PC-3 (cell line): ENCODE measurements at regions not wholly inside any gene's neighbourhood (a gene's known extent, or its start where the extent isn't known, plus 50 kb on each side); places are given as distances from the start of the nearest gene placed in this dataset.
A peak's percentile ranks its signal among the peaks of the same experiment; 100 is the strongest.
"Not testable (repeated sequence)": the region's sequence is repeated elsewhere in the genome, so short reads cannot be mapped to it uniquely, and the experiment has no call there.

Experiments used
- ATAC-seq: fragments of 200-7000 bp; cut with Tn5 transposase; 2 replicates; pipeline ENCODE4 v1.9.1; 2020; ENCODE audit warnings: mild to moderate bottlenecking, moderate library complexity
- BruUV-seq: library from RNA; stranded (reverse); fragments of 400-500 nt; replicated peaks from 2 replicates; lab custom pipeline; 2021; lab: Mats Ljungman, UMichigan
- CTCF ChIA-PET: fragments of 300-600 bp; sonication (Branson Sonifier 250); formaldehyde crosslinking; loops from one replicate; lab custom pipeline; 2022; ENCODE audit warnings: antibody characterized with exemption; lab: Charles Lee
- POLR2A ChIA-PET: fragments of 300-600 bp; sonication (Branson Sonifier 250); formaldehyde crosslinking; loops from one replicate; lab custom pipeline; 2022; ENCODE audit warnings: antibody characterized with exemption; ENCODE audit not compliant: unreplicated experiment; lab: Charles Lee
- DNase-seq: peaks from one replicate; pipeline ENCODE4 v3.0.0-alpha.2; 2015
- H2AFZ ChIP-seq: fragments of 300-600 bp; sonication (generic); 2 replicates; pipeline ENCODE4 v1.6.0; 2016; ENCODE audit warnings: antibody characterized with exemption, low read length
- H3F3A ChIP-seq: fragments of 300-600 bp; sonication (generic); one replicate; pipeline ENCODE4 v1.6.0; 2017; ENCODE audit warnings: antibody characterized with exemption, low read length, control low read depth, mild to moderate bottlenecking; ENCODE audit not compliant: unreplicated experiment
- H3K27ac ChIP-seq: fragments of 300-600 bp; sonication (generic); 2 replicates; pipeline ENCODE4 v1.5.1; 2016; ENCODE audit warnings: mild to moderate bottlenecking, low read length
- H3K27me3 ChIP-seq: fragments of 300-600 bp; sonication (generic); 2 replicates; pipeline ENCODE4 v1.6.1; 2016; ENCODE audit warnings: low read length, mixed read lengths
- H3K36me3 ChIP-seq: fragments of 300-600 bp; sonication (generic); 2 replicates; pipeline ENCODE4 v1.6.1; 2016; ENCODE audit warnings: low read depth, mixed run types, low read length, mixed read lengths
- H3K4me1 ChIP-seq: fragments of 300-600 bp; sonication (generic); 2 replicates; pipeline ENCODE4 v1.5.1; 2016; ENCODE audit warnings: low read length; ENCODE audit not compliant: insufficient read depth
- H3K4me2 ChIP-seq: fragments of 300-600 bp; sonication (generic); 2 replicates; pipeline ENCODE4 v1.6.0; 2016; ENCODE audit warnings: low read length
- H3K4me3 ChIP-seq: fragments of 300-600 bp; sonication (generic); 2 replicates; pipeline ENCODE4 v1.5.1; 2016; ENCODE audit warnings: mild to moderate bottlenecking, low read length, mixed read lengths
- H3K79me2 ChIP-seq: fragments of 300-600 bp; sonication (generic); 2 replicates; pipeline ENCODE4 v1.6.1; 2017; ENCODE audit warnings: low read length, mixed read lengths
- H3K9ac ChIP-seq: fragments of 300-600 bp; sonication (generic); 2 replicates; pipeline ENCODE4 v1.6.0; 2016; ENCODE audit warnings: mild to moderate bottlenecking, low read length
- H3K9me2 ChIP-seq: fragments of 300-600 bp; sonication (generic); replicated peaks from 2 replicates; pipeline ENCODE4 v1.6.1; 2016; ENCODE audit warnings: mixed run types, low read length, mixed read lengths
- H3K9me3 ChIP-seq: fragments of 300-600 bp; sonication (generic); 2 replicates; pipeline ENCODE4 v1.6.1; 2016; ENCODE audit warnings: low read length, mixed read lengths
- H4K20me1 ChIP-seq: fragments of 300-600 bp; sonication (generic); 2 replicates; pipeline ENCODE4 v1.6.1; 2016; ENCODE audit warnings: low read length, mixed read lengths
- EZH2 ChIP-seq: fragments of 300-600 bp; sonication (generic); IDR thresholded peaks from one replicate; pipeline ENCODE4 v1.6.1; 2017; ENCODE audit warnings: antibody characterized with exemption, mild to moderate bottlenecking, low read length; ENCODE audit not compliant: unreplicated experiment
- EZH2phosphoT487 ChIP-seq: fragments of 300-600 bp; sonication (generic); IDR thresholded peaks from 2 replicates; pipeline ENCODE4 v1.6.1; 2018; ENCODE audit warnings: mild to moderate bottlenecking, antibody characterized with exemption, low read length, borderline replicate concordance
- intact Hi-C: fragments of 100-400 bp; cut with micrococcal nuclease; formaldehyde crosslinking; loops from 2 replicates; pipeline ENCODE4 v1.9.0; 2023
- TF ChIP-seq, protein P1 (sequence below): fragments of 300-600 bp; sonication (generic); conservative IDR thresholded peaks from 2 replicates; pipeline ENCODE4 v1.5.1; 2017; ENCODE audit warnings: antibody characterized with exemption, low read depth, mild to moderate bottlenecking, low read length

- no TSS peak for BruUV-seq
- Histone ChIP-seq H4K20me1 (no peaks in the 10 kb centered on the region), H3K9ac (no peak overlapping the region), H3K9me3 (no peaks in the 10 kb centered on the region), H3K79me2 (no peaks in the 10 kb centered on the region), H3K9me2 (no peaks in the 10 kb centered on the region), H3K4me3 (no peak overlapping the region), H3K36me3 (no peaks in the 10 kb centered on the region), H3K4me2 (no peak overlapping the region), H3K4me1 (no peaks in the 10 kb centered on the region), H3F3A (no peaks in the 10 kb centered on the region), H2AFZ (no peak overlapping the region), H3K27me3 (peaks cover 53% of the 10 kb centered on the region), H3K27ac (no peak overlapping the region)
- DNase-seq (peak; percentile 36), ATAC-seq (peak; percentile 69)
- ChIA-PET CTCF (no interaction called here), POLR2A (no interaction called here)
- TF ChIP-seq, protein P1, sequence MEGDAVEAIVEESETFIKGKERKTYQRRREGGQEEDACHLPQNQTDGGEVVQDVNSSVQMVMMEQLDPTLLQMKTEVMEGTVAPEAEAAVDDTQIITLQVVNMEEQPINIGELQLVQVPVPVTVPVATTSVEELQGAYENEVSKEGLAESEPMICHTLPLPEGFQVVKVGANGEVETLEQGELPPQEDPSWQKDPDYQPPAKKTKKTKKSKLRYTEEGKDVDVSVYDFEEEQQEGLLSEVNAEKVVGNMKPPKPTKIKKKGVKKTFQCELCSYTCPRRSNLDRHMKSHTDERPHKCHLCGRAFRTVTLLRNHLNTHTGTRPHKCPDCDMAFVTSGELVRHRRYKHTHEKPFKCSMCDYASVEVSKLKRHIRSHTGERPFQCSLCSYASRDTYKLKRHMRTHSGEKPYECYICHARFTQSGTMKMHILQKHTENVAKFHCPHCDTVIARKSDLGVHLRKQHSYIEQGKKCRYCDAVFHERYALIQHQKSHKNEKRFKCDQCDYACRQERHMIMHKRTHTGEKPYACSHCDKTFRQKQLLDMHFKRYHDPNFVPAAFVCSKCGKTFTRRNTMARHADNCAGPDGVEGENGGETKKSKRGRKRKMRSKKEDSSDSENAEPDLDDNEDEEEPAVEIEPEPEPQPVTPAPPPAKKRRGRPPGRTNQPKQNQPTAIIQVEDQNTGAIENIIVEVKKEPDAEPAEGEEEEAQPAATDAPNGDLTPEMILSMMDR, result no peak
- TF ChIP-seq EZH2phosphoT487, result no peak
- TF ChIP-seq EZH2, result no peak
- intact Hi-C loops, result no loop called here
Observed at GRCh38 chr2:175805442-175806124, 196.5 kb downstream of the LNPK start.

- Histone ChIP-seq H3K27ac (no peak overlapping the region), H4K20me1 (no peaks in the 10 kb centered on the region), H3K79me2 (no peaks in the 10 kb centered on the region), H2AFZ (no peak overlapping the region), H3K27me3 (peaks cover 62% of the 10 kb centered on the region), H3K9ac (no peak overlapping the region), H3K4me1 (no peaks in the 10 kb centered on the region), H3K9me3 (no peaks in the 10 kb centered on the region), H3K9me2 (no peaks in the 10 kb centered on the region), H3K4me3 (no peak overlapping the region), H3F3A (no peaks in the 10 kb centered on the region), H3K4me2 (no peak overlapping the region), H3K36me3 (no peaks in the 10 kb centered on the region)
- no TSS peak for BruUV-seq
- DNase-seq (no peak), ATAC-seq (no peak)
- ChIA-PET CTCF (no interaction called here), POLR2A (no interaction called here)
- intact Hi-C loops, result no loop called here
- TF ChIP-seq EZH2phosphoT487 (no peak), EZH2 (no peak)
- TF ChIP-seq, protein P1, result no peak
Observed at GRCh38 chr2:175804122-175804521, 197.9 kb downstream of the LNPK start.

DNA sequence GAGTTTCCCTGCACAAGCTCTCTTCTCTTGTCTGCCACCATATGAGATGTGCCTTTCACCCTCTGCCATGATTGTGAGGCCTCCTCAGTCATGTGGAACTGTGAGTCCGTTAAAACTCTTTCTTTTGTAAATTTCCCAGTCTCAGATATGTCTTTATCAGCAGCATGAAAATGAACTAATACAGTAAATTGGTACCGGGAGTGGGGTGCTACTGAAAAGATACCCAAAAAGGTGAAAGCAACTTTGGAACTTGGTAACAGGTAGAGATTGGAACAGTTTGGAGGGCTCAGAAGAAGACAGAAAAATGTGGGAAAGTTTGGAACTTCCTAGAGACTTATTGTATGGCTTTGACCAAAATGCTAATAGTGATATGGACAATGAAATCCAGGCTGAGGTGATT is 205.6 kb downstream of the LNPK start:
- H3K79me2 ChIP-seq, CTCF ChIA-PET, H3K9me2 ChIP-seq, ATAC-seq, DNase-seq, intact Hi-C loops, H3K27ac ChIP-seq, H2AFZ ChIP-seq, H3K4me2 ChIP-seq, H3K4me1 ChIP-seq, POLR2A ChIA-PET, H3K4me3 ChIP-seq, H3F3A ChIP-seq, H3K9me3 ChIP-seq, BruUV-seq, H3K36me3 ChIP-seq, H4K20me1 ChIP-seq, H3K9ac ChIP-seq: not testable (repeated sequence)
- peaks cover 27% of the 10 kb centered on the region for H3K27me3 ChIP-seq
